ENCODE measurements at regions not wholly inside any gene's neighbourhood (a gene's known extent, or its start where the extent isn't known, plus 50 kb on each side); places are given as distances from the start of the nearest gene placed in this dataset.

DNA sequence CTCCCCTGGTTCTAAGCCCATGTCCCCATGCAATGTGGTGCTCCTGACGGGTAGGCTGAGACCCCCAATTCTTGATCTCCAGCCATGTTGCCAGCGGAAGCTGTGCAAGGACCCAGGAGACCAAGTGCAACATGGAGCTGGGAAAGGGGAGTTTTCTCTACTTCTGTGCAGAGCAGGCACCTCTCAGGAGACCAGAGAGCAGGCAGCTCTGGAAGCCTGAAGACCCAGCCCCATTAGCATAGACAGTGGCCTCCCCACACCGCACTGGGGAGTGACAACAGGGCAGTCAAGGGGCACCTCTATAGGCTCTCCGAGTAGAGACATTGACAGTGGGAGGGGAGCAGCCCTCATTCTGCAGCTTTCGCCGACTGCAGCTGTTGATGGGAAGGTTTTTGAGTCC is 410.2 kb downstream of the MATN1 start:
- TF ChIP-seq, protein P1, sequence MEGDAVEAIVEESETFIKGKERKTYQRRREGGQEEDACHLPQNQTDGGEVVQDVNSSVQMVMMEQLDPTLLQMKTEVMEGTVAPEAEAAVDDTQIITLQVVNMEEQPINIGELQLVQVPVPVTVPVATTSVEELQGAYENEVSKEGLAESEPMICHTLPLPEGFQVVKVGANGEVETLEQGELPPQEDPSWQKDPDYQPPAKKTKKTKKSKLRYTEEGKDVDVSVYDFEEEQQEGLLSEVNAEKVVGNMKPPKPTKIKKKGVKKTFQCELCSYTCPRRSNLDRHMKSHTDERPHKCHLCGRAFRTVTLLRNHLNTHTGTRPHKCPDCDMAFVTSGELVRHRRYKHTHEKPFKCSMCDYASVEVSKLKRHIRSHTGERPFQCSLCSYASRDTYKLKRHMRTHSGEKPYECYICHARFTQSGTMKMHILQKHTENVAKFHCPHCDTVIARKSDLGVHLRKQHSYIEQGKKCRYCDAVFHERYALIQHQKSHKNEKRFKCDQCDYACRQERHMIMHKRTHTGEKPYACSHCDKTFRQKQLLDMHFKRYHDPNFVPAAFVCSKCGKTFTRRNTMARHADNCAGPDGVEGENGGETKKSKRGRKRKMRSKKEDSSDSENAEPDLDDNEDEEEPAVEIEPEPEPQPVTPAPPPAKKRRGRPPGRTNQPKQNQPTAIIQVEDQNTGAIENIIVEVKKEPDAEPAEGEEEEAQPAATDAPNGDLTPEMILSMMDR (IDR thresholded peaks at IDR 0.05; ENCODE audit: insufficient read depth, low read depth, low read length) = no peak
- no peak for TF ChIP-seq EZH2 (IDR thresholded peaks at IDR 0.05; ENCODE audit: insufficient read depth, low read length)
